CD14-positive monocyte (primary cell): ENCODE measurements at regions not wholly inside any gene's neighbourhood (a gene's known extent, or its start where the extent isn't known, plus 50 kb on each side); places are given as distances from the start of the nearest gene placed in this dataset.

Experiments
- DNase-seq, 3 donors: peaks; one replicate each; pipeline ENCODE4 v3.0.0-alpha.2; 2011 to 2022
- H2AFZ ChIP-seq: 2 replicates; pipeline ENCODE4 v1.6.0; 2012; ENCODE audit warnings: mild to moderate bottlenecking, low read depth, low read length, inconsistent platforms; ENCODE audit not compliant: insufficient read depth, poor library complexity, severe bottlenecking
- H3K27ac ChIP-seq, 2 donors: 1 replicate in 1 of 2; 2 replicates in 1 of 2; pipeline ENCODE4 v1.5.1; 2012 to 2013; ENCODE audit warnings: low read length in 2 of 2, control low read depth in 1 of 2, inconsistent platforms in 1 of 2, low read depth in 1 of 2, mild to moderate bottlenecking in 1 of 2
- H3K27me3 ChIP-seq, 2 donors: one replicate each; pipeline versions ENCODE4 v1.6.0 to v1.6.1; 2011 to 2013; ENCODE audit warnings: low read length in 2 of 2; ENCODE audit not compliant: control insufficient read depth in 2 of 2, insufficient read depth in 2 of 2
- H3K36me3 ChIP-seq, 2 donors: replicated peaks in 1 of 2; 1 replicate in 1 of 2; 2 replicates in 1 of 2; pipeline versions ENCODE4 v1.5.1 to v1.6.1; 2012 to 2013; ENCODE audit warnings: low read length in 2 of 2, control low read depth in 1 of 2, inconsistent platforms in 1 of 2, mild to moderate bottlenecking in 1 of 2; ENCODE audit not compliant: insufficient read depth in 2 of 2, control insufficient read depth in 1 of 2
- H3K4me1 ChIP-seq, 2 donors: 1 replicate in 1 of 2; 2 replicates in 1 of 2; pipeline versions ENCODE4 v1.5.1 to v1.6.1; 2012 to 2013; ENCODE audit warnings: low read length in 2 of 2, control low read depth in 1 of 2, inconsistent platforms in 1 of 2, mild to moderate bottlenecking in 1 of 2, moderate library complexity in 1 of 2; ENCODE audit not compliant: insufficient read depth in 2 of 2, control insufficient read depth in 1 of 2
- H3K4me2 ChIP-seq: replicated peaks from 2 replicates; pipeline ENCODE3; 2012; ENCODE audit warnings: low read length, moderate library complexity, mild to moderate bottlenecking; ENCODE audit not compliant: poor library complexity, severe bottlenecking; ENCODE audit errors: extremely low read depth
- H3K4me3 ChIP-seq, 3 experiments: fragments of 200-600 bp in 1 of 3; sonication (generic) in 1 of 3; replicated peaks in 1 of 3; 1 replicate in 2 of 3; 2 replicates in 1 of 3; pipeline ENCODE4 v1.5.1; 2011 to 2013; ENCODE audit warnings: low read length in 3 of 3, mild to moderate bottlenecking in 3 of 3, control low read depth in 2 of 3, low read depth in 2 of 3, inconsistent platforms in 1 of 3, moderate library complexity in 1 of 3
- H3K79me2 ChIP-seq: 2 replicates; pipeline ENCODE4 v1.6.0; 2012; ENCODE audit warnings: mild to moderate bottlenecking, control low read depth, inconsistent platforms, low read length, moderate library complexity; ENCODE audit not compliant: insufficient read depth
- H3K9ac ChIP-seq: 2 replicates; pipeline ENCODE4 v1.6.0; 2017; ENCODE audit warnings: low read length, mild to moderate bottlenecking; ENCODE audit not compliant: insufficient read depth, poor library complexity, severe bottlenecking
- H3K9me3 ChIP-seq, 2 donors: replicated peaks in 1 of 2; 1 replicate in 1 of 2; 2 replicates in 1 of 2; pipeline versions ENCODE4 v1.5.1 to v1.6.1; 2012 to 2013; ENCODE audit warnings: low read length in 2 of 2, control low read depth in 1 of 2; ENCODE audit not compliant: control insufficient read depth in 1 of 2, insufficient read depth in 1 of 2
- H4K20me1 ChIP-seq: 2 replicates; pipeline ENCODE4 v1.6.0; 2012; ENCODE audit warnings: mild to moderate bottlenecking, low read length, control low read depth, moderate library complexity; ENCODE audit not compliant: insufficient read depth
- H3K27ac Mint-ChIP-seq, 7 donors: one replicate each; pipeline ENCODE4 v1.8.0; 2020; ENCODE audit warnings: mild to moderate bottlenecking in 7 of 7, mixed read lengths in 7 of 7, moderate library complexity in 6 of 7, inconsistent platforms in 2 of 7
- H3K27me3 Mint-ChIP-seq, 3 donors: one replicate each; pipeline ENCODE4 v1.8.0; 2021 to 2022; ENCODE audit warnings: low read depth in 3 of 3, mild to moderate bottlenecking in 3 of 3, mixed read lengths in 3 of 3, moderate library complexity in 3 of 3, inconsistent platforms in 1 of 3
- H3K36me3 Mint-ChIP-seq, 2 donors: one replicate each; pipeline ENCODE4 v1.8.0; 2020; ENCODE audit warnings: mixed read lengths in 2 of 2, inconsistent platforms in 1 of 2, mild to moderate bottlenecking in 1 of 2
- H3K4me1 Mint-ChIP-seq: one replicate; pipeline ENCODE4 v1.8.0; 2020; ENCODE audit warnings: mild to moderate bottlenecking, mixed read lengths
- H3K4me3 Mint-ChIP-seq, 2 donors: one replicate each; pipeline ENCODE4 v1.8.0; 2020; ENCODE audit warnings: mild to moderate bottlenecking in 2 of 2, mixed read lengths in 2 of 2, moderate library complexity in 1 of 2
- H3K9me3 Mint-ChIP-seq, 7 donors: one replicate each; pipeline ENCODE4 v1.8.0; 2020 to 2022; ENCODE audit warnings: mixed read lengths in 7 of 7, mild to moderate bottlenecking in 6 of 7, moderate library complexity in 6 of 7, inconsistent platforms in 2 of 7
- WGBS: methylation state at CpG from one replicate; pipeline ENCODE4 v1.1.5; 2013; ENCODE audit warnings: missing lambda C conversion rate; ENCODE audit not compliant: insufficient coverage; 5-methylcytosine and 5-hydroxymethylcytosine counted together
- intact Hi-C, 2 donors: fragments of 100-400 bp; cut with micrococcal nuclease; formaldehyde crosslinking; loops; one replicate each; pipeline versions ENCODE4 v1.15.0 to v1.15.1; 2023
- TF ChIP-seq, protein P1 (sequence below): fragments of 200-600 bp; IDR thresholded peaks from one replicate; pipeline ENCODE4 v1.8.0; 2022; ENCODE audit warnings: antibody characterized with exemption, mild to moderate bottlenecking

GRCh38 chr11:129573161-129573560, 197.5 kb downstream of the BARX2 start:
- peaks cover 16 to 35% (median 27%) of the 10 kb centered on the region in 7 donors for H3K9me3 Mint-ChIP-seq

GRCh38 chr11:129574431-129574830, 198.8 kb downstream of the BARX2 start:
- no peak overlapping the region for H3K27ac ChIP-seq
- no peaks in the 10 kb centered on the region for H3K79me2 ChIP-seq
- peaks cover 16 to 34% (median 27%) of the 10 kb centered on the region in 7 donors for H3K9me3 Mint-ChIP-seq
- H3K9me3 ChIP-seq, result peaks cover 31 to 33% of the 10 kb centered on the region in 2 donors
- no peaks in the 10 kb centered on the region for H4K20me1 ChIP-seq
- H3K9ac ChIP-seq, result no peak overlapping the region
- H3K4me1 Mint-ChIP-seq, result no peaks in the 10 kb centered on the region
- no peaks in the 10 kb centered on the region for H3K27me3 ChIP-seq
- peaks cover 1 to 3% (median 3%) of the 10 kb centered on the region in 3 donors for H3K27me3 Mint-ChIP-seq
- DNase-seq, result no peak
- H3K4me2 ChIP-seq, result no peak overlapping the region
- intact Hi-C loops, result no loop called here
- WGBS, result 39% methylated on average over 13 of the region's 13 CpGs
- H3K36me3 Mint-ChIP-seq, result no peaks in the 10 kb centered on the region
- TF ChIP-seq, protein P1, sequence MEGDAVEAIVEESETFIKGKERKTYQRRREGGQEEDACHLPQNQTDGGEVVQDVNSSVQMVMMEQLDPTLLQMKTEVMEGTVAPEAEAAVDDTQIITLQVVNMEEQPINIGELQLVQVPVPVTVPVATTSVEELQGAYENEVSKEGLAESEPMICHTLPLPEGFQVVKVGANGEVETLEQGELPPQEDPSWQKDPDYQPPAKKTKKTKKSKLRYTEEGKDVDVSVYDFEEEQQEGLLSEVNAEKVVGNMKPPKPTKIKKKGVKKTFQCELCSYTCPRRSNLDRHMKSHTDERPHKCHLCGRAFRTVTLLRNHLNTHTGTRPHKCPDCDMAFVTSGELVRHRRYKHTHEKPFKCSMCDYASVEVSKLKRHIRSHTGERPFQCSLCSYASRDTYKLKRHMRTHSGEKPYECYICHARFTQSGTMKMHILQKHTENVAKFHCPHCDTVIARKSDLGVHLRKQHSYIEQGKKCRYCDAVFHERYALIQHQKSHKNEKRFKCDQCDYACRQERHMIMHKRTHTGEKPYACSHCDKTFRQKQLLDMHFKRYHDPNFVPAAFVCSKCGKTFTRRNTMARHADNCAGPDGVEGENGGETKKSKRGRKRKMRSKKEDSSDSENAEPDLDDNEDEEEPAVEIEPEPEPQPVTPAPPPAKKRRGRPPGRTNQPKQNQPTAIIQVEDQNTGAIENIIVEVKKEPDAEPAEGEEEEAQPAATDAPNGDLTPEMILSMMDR, result no peak
- no peak overlapping the region for H2AFZ ChIP-seq
- no peak overlapping the region for H3K27ac Mint-ChIP-seq
- no peaks in the 10 kb centered on the region for H3K36me3 ChIP-seq
- H3K4me3 Mint-ChIP-seq, result no peak overlapping the region
- H3K4me1 ChIP-seq, result no peaks in the 10 kb centered on the region
- no peak overlapping the region for H3K4me3 ChIP-seq

More at GRCh38 chr11:129573161-129573560, 197.5 kb downstream of the BARX2 start:
- no peaks in the 10 kb centered on the region for H3K4me1 Mint-ChIP-seq
- 97% methylated on average over 10 of the region's 13 CpGs for WGBS
- H3K79me2 ChIP-seq, result no peaks in the 10 kb centered on the region
- no peak overlapping the region for H3K4me2 ChIP-seq
- no peaks in the 10 kb centered on the region for H3K27me3 ChIP-seq
- peaks cover 31 to 38% of the 10 kb centered on the region in 2 donors for H3K9me3 ChIP-seq
- no peak overlapping the region for H3K4me3 ChIP-seq
- intact Hi-C loops, result no loop called here
- H3K4me1 ChIP-seq, result no peaks in the 10 kb centered on the region
- H3K36me3 ChIP-seq, result no peaks in the 10 kb centered on the region
- H4K20me1 ChIP-seq, result no peaks in the 10 kb centered on the region
- H3K27ac Mint-ChIP-seq, result peak overlapping the region in 1 of 7 donors; percentile 43
- DNase-seq, result no peak
- H3K27me3 Mint-ChIP-seq, result peaks cover 0 to 5% (median 3%) of the 10 kb centered on the region in 3 donors
- no peak overlapping the region for H3K4me3 Mint-ChIP-seq
- no peak overlapping the region for H2AFZ ChIP-seq
- no peak overlapping the region for H3K9ac ChIP-seq
- H3K36me3 Mint-ChIP-seq, result no peaks in the 10 kb centered on the region
- TF ChIP-seq, protein P1, result no peak
- no peak overlapping the region for H3K27ac ChIP-seq
